ENCODE measurements at regions not wholly inside any gene's neighbourhood (a gene's known extent, or its start where the extent isn't known, plus 50 kb on each side); places are given as distances from the start of the nearest gene placed in this dataset.

DNA sequence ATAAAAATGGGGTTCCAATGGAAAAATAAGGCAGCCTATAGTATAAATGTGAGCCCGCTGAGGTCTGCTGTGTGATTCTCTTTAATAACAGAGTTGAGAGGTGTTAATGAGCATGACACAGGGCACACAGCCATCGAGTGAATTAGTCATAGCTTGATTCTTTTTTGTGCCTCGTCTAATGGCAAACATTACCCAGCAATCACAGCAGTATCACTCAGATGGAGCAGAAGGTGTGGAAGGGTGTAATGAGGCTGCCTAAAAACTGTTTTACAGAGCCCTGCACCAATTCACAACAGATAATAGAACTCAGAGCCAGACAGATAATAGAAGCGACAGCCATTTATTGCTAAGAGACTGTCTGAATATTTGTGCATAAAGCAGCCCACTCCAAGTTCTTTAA is 178.6 kb upstream of the TPRG1 start:
- TF ChIP-seq, protein P1, sequence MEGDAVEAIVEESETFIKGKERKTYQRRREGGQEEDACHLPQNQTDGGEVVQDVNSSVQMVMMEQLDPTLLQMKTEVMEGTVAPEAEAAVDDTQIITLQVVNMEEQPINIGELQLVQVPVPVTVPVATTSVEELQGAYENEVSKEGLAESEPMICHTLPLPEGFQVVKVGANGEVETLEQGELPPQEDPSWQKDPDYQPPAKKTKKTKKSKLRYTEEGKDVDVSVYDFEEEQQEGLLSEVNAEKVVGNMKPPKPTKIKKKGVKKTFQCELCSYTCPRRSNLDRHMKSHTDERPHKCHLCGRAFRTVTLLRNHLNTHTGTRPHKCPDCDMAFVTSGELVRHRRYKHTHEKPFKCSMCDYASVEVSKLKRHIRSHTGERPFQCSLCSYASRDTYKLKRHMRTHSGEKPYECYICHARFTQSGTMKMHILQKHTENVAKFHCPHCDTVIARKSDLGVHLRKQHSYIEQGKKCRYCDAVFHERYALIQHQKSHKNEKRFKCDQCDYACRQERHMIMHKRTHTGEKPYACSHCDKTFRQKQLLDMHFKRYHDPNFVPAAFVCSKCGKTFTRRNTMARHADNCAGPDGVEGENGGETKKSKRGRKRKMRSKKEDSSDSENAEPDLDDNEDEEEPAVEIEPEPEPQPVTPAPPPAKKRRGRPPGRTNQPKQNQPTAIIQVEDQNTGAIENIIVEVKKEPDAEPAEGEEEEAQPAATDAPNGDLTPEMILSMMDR (IDR thresholded peaks at IDR 0.05): no peak
- TF ChIP-seq POLR2AphosphoS5 (IDR thresholded peaks at IDR 0.05) (no peak), POLR2A (IDR thresholded peaks at IDR 0.05) (no peak)
